NCI-H345 treated with DMSO at 0.1 percent for 48 hours (cell line): ENCODE measurements at regions not wholly inside any gene's neighbourhood (a gene's known extent, or its start where the extent isn't known, plus 50 kb on each side); places are given as distances from the start of the nearest gene placed in this dataset.

Source experiments
- DNase-seq: peaks from one replicate; lab custom pipeline; 2025; ENCODE audit not compliant: unreplicated experiment; lab: John Stamatoyannopoulos, UW

DNA sequence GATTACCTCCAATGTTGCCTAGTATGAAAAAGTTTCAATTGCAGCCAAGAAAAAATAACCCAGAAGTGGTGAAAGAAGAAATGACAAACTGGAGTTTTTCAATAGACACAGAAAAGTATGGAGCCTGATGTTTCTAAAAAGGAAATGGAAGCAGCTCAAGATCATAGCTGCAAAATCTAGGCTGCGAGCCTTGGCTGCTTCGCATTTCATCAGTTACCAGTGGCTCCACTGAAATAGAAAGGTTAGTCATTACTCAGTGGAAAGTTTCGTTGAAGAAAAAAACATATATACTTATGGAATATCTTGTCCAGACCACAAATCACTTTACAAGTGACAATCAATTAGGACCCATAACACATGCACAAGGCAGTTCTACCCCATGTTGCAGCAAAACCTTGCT is 206.8 kb upstream of the SOX9 start:
- DNase-seq, result no peak

- no peak for DNase-seq
These were observed 206.0 kb upstream of the SOX9 start for GRCh38 chr17:71914812-71915211.

GRCh38 chr17:71917715-71918114 is 203.1 kb upstream of the SOX9 start:
- no peak for DNase-seq

- no peak for DNase-seq
These were observed 201.6 kb upstream of the SOX9 start for GRCh38 chr17:71919186-71919585.

DNA sequence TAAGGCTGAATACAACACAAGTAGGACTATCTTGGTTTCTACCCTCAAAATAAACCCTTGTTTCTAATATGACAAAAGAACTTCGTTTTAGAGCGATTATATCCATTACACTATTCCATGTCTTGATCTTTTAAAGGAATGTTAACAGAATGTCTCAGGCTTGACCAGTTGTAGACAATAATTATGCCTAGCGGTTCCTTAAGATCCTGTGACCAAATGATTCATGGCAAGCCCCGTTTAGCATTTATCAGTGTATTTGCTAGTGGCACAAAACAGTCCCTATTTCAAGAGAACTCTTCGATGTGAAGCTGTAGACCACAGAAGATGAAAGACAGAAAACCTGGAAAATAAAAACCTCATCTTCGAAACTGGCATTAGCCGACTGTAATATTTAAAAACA is 200.9 kb upstream of the SOX9 start:
- DNase-seq, result no peak

GRCh38 chr17:71921796-71922195 is 199.0 kb upstream of the SOX9 start:
- DNase-seq, result no peak

GRCh38 chr17:71922439-71922838 is 198.4 kb upstream of the SOX9 start:
- DNase-seq, result no peak

DNA sequence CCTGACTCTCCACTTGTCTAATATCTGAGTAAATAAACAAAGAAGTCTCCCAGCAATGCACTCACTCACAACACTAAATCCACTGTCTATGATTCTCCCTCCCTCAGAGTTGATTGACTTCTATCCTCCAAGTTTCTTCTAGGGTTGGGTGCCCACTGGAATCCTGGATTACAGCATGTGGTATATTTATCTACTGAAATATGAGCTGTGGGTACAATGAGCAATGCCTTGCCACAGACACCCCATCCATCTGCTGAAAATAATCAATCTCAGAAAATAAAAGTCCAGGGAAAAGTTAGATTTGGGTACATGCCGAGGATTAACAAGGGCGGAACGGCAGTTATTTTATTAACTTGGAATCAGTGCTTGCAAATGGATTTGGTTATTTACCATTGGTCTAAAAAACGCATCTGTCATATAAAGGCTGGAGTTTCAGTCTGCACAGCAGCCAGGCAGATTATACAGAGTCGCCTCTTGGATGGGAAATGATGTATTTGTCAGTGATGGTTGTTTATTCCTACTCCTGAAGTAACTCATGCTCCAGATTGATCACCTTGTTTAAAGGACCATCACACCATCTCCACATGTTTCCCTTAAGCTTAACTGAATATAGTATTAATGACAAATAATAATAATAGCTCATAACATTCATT is 193.9 kb upstream of the SOX9 start:
- DNase-seq, result no peak

DNA sequence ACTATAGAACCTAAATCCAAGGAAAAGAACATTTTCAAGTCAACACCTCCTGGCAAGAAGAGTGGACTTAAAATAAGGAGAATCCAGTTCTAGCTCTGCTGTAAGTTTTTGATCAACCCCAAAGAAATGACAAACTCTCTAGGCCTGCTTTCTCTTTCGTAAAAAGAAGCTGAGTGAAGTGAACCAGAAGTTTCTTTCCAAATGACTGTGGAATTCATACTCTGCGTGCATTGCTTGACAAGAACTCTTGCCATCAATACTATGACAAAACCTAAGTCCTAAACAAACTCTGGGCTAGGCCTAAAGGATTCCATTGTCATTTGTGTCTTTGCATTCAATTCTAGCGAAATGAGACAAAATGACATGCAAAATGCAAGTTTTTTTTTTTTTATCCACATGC is 187.5 kb upstream of the SOX9 start:
- DNase-seq, result no peak

DNA sequence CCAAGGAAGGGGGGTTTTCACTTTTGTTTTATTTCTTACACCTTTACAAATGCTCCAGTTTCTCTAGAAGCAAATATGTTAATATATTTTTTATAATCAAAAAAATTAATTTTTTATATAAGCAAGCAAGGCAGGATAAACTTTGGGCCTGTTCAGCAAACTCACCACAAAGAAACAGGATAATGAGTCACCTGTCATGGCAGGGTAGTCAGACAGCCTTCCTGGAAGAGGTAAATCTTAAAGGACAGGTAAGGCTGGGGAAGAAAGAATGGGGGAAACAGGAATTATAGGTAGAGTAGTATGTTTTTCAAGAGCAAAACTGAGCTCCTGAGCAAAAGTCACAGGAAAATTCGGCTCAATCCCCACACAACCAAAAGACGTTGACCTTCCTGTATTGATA is 186.3 kb upstream of the SOX9 start:
- no peak for DNase-seq

DNA sequence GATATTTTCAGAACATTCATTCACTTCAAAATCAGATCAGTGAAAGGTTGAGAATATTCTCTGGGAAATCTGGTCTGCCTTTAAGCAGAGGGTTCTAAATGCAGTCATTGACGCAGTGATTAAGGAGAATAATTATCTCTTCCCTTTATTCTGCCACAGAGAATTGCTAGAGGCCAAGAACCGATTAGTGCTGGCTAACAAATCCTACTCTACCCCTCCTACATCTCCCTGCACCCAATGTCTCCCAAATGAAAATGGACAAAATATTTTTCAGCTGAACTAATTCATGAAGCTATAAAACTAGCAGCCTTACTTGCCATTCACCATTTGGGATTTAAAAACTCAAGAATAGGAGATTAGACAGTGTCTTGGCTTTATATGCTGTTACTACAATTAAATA is 185.5 kb upstream of the SOX9 start:
- no peak for DNase-seq

DNA sequence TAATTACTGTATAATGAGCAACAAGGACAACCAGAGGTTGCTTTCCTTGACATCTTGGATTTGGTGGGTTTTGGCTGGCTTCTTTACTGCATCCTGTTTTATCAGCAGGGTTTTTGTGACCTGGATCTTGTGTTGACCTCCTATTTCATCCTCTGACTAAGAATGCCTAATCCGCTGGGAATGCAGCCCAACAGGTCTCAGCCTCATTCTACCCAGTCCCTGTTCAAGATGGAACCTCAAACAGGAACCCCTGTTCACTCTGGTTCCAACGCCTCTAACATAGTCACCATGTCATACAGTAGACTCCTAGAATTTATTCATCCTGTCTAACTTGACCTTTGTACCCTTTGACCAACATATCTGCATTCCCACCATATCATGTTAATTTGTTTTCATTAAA is 183.8 kb upstream of the SOX9 start:
- no peak for DNase-seq

DNA sequence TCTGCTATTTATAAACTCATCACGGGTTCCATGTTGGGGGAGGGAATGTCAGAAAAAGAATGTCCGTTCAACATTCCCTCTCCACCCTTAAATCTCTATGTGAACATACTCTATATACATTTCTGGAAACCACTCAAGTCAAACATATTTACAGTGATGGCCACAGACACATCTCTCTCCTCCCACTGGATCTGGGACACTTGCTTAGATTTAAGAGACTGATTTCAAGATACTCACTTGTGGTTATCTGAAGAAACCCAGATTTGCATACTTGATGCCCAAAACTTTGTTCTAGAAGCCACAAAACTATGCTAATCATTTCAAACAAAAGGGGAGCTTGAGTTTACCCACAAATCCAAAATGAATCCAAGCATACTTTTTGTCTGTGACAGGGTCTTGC is 182.9 kb upstream of the SOX9 start:
- no peak for DNase-seq

- DNase-seq, result no peak
These were observed 182.3 kb upstream of the SOX9 start for GRCh38 chr17:71938340-71939010.

DNA sequence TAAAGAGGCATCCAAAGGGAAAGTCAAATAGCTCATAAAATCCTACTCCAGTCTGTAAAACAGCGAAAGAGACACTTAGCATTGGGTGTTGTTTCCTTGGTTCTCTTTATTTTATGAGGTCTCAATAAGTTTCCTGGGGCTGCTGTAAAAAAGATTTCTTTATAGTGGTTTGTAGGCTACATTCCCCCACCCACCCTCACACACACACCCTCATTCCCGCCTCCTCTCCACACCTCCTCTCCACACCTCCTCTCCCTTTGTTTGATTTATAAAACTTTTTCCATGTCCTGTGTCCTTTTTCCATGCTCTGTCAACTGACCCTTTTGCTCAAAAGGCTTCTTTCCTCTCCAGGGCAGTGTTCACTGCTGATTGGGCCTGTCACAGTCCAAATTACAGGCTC is 178.9 kb upstream of the SOX9 start:
- DNase-seq, result no peak

GRCh38 chr17:71942626-71943025 is 178.2 kb upstream of the SOX9 start:
- no peak for DNase-seq

GRCh38 chr17:71948703-71949422 is 172.0 kb upstream of the SOX9 start:
- DNase-seq, result no peak

DNA sequence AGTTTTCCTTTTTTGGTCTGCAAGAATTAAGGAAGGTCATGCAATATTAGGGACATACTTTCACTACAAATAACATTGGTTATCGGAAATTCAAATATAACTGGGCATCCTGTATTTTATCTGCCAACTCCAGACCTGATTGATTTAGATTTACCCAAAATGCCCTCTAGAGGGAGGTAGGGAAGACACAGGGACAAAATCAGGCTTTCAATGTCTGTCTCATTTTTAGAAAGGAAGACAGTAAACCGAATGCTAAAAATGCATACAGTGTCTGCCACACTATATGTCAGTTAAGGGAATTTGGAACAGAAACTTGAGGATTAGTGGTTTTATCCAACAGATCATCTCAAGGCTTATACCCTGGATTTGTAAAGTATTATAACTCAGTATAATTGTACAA is 161.7 kb upstream of the SOX9 start:
- no peak for DNase-seq

GRCh38 chr17:71963351-71963750 is 157.5 kb upstream of the SOX9 start:
- DNase-seq, result no peak

DNA sequence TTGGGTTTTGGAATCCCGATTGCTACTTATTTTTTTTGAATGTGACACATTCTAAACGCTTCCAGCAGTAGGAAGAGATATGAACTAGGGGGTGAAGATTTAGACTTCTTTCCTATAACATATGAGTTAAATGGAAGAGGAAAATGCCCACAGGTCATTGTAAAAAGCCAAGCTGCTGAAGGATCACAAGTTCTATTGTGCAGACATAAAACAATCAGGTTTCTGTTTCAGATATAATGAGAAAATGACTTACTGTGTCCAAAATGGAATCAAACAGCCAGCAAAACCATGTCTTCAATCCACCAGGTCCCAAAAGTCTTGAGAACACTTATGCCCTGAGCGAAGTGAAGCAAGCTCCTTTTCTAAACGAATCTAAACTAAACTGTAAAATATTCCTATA is 157.0 kb upstream of the SOX9 start:
- DNase-seq, result no peak

GRCh38 chr17:71964559-71964958 is 156.3 kb upstream of the SOX9 start:
- no peak for DNase-seq

DNA sequence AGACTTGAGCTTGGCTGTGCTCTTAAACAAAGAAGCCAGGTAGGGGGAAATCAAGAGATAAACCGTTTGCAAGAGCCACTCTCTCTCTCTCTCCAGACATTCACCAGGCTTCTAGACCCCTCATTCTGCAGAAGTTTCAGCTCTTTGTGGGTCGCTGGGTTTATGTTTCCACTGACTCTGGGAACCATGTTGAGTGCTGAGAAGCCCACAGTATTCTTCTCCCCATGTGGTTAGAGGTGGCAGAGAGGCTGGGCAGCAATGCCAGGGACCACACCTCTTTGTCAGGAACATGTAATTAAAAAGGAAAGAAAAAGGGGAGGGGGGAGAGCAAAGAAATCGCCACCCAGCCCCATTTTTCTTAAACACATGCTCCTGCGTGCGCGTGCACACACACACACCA is 154.8 kb upstream of the SOX9 start:
- no peak for DNase-seq
